ENCODE measurements at regions not wholly inside any gene's neighbourhood (a gene's known extent, or its start where the extent isn't known, plus 50 kb on each side); places are given as distances from the start of the nearest gene placed in this dataset.

DNA sequence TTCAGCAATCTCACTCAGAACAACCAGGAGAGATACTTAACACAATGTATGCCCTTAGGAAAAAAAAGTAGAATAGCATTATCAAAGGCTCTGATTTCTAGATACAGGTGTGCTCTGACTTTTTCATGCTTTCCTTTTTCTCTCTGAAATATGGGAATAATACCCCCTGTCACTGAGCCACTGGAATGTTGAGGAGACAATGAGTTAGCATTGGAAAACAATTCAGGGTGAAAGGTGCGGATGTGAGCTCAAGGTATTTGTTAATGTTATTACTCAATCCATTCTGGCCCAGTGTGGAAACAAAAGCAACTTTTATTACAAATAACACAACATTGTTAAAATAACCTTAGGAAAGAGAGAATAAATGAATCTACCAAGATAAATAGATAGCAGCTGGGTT is 228.0 kb downstream of the IKZF2 start:
- no peak overlapping the region for H3K4me2 ChIP-seq (ENCODE audit: low read length)
- peak; percentile 51 for DNase-seq
- ChIA-PET POLR2A (ENCODE audit: unreplicated experiment) (no interaction called here), CTCF (no interaction called here)
- no peaks in the 10 kb centered on the region for H4K20me1 ChIP-seq (ENCODE audit: low read length)
- no peaks in the 10 kb centered on the region for H3K79me2 ChIP-seq (ENCODE audit: low read length)
- H3K36me3 ChIP-seq (ENCODE audit: low read depth, low read length), result no peaks in the 10 kb centered on the region
- H3K9ac ChIP-seq (ENCODE audit: low read length), result no peak overlapping the region
- no TSS peak for BruUV-seq (replicated peaks)
- H3K9me3 ChIP-seq (ENCODE audit: low read length), result no peaks in the 10 kb centered on the region
- H2AFZ ChIP-seq (ENCODE audit: low read length), result no peak overlapping the region
- peak overlapping the region; percentile 21; the same call in 1 of the 2 replicates for H3K27ac ChIP-seq (ENCODE audit: low read length)
- peaks cover 18% of the 10 kb centered on the region for H3K4me1 ChIP-seq (ENCODE audit: insufficient read depth, low read length)
- intact Hi-C loops (cut with micrococcal nuclease), result no loop called here
- TF ChIP-seq EZH2 (IDR thresholded peaks at IDR 0.05; ENCODE audit: low read length, unreplicated experiment) (no peak), EZH2phosphoT487 (IDR thresholded peaks at IDR 0.05; ENCODE audit: borderline replicate concordance, low read length) (no peak)
- TF ChIP-seq, protein P1, sequence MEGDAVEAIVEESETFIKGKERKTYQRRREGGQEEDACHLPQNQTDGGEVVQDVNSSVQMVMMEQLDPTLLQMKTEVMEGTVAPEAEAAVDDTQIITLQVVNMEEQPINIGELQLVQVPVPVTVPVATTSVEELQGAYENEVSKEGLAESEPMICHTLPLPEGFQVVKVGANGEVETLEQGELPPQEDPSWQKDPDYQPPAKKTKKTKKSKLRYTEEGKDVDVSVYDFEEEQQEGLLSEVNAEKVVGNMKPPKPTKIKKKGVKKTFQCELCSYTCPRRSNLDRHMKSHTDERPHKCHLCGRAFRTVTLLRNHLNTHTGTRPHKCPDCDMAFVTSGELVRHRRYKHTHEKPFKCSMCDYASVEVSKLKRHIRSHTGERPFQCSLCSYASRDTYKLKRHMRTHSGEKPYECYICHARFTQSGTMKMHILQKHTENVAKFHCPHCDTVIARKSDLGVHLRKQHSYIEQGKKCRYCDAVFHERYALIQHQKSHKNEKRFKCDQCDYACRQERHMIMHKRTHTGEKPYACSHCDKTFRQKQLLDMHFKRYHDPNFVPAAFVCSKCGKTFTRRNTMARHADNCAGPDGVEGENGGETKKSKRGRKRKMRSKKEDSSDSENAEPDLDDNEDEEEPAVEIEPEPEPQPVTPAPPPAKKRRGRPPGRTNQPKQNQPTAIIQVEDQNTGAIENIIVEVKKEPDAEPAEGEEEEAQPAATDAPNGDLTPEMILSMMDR (conservative IDR thresholded peaks at IDR 0.05; ENCODE audit: low read depth, low read length), result no peak
- H3K9me2 ChIP-seq (replicated peaks; ENCODE audit: low read length), result no peaks in the 10 kb centered on the region
- no peaks in the 10 kb centered on the region for H3F3A ChIP-seq (ENCODE audit: low read length, unreplicated experiment)
- no peaks in the 10 kb centered on the region for H3K27me3 ChIP-seq (ENCODE audit: low read length)
- ATAC-seq, result no peak
- no peak overlapping the region for H3K4me3 ChIP-seq (ENCODE audit: low read length)

DNA sequence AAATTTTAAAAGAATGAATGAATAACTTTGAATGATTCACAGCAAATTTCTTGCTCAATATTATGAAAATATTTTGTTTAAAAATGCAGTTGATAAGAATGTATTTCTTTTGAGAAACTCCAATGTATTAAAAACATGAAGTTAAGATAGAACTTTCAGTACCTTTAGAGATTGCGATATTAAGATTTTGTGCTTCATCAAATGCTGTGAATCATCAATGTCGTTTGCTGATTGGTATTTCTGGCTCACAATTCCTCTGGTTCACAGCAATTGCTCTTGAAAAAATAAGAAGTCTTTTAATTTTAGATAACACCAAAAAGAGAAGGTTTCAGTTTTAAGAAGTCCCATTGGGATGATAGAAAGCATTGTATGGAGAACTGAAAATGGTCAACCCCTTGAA is 228.7 kb downstream of the IKZF2 start:
- Histone ChIP-seq H3K27ac (ENCODE audit: low read length) (peak overlapping the region; percentile 21; the same call in 1 of the 2 replicates), H3K4me2 (ENCODE audit: low read length) (no peak overlapping the region)

DNA sequence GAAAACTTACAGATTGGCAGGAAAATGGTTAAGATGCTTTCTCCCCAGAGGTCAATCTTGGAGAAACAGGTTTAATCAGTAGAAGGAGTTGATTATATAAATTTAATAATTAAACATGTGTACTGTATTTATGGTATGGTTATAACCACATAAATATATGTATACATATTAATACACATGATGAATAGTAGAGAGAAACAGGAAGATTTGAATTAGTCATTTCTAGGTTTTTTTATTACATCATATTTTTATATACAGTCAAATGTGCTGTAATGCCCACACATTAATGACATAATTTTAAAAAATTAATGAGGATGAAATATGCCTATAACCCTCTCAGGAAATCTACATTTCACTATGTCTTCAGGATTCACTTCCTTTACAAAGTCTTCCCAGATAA is 229.7 kb downstream of the IKZF2 start:
- no peaks in the 10 kb centered on the region for H3K27me3 ChIP-seq (ENCODE audit: low read length)
- H3K27ac ChIP-seq (ENCODE audit: low read length), result no peak overlapping the region
- H2AFZ ChIP-seq (ENCODE audit: low read length), result no peak overlapping the region
- no peaks in the 10 kb centered on the region for H4K20me1 ChIP-seq (ENCODE audit: low read length)
- no peaks in the 10 kb centered on the region for H3K9me2 ChIP-seq (replicated peaks; ENCODE audit: low read length)
- no peak overlapping the region for H3K9ac ChIP-seq (ENCODE audit: low read length)
- no peak for ATAC-seq
- H3K36me3 ChIP-seq (ENCODE audit: low read depth, low read length), result no peaks in the 10 kb centered on the region
- intact Hi-C loops (cut with micrococcal nuclease), result no loop called here
- ChIA-PET POLR2A (ENCODE audit: unreplicated experiment) (no interaction called here), CTCF (no interaction called here)
- no TSS peak for BruUV-seq (replicated peaks)
- no peaks in the 10 kb centered on the region for H3K79me2 ChIP-seq (ENCODE audit: low read length)
- H3K4me3 ChIP-seq (ENCODE audit: low read length), result no peak overlapping the region
- TF ChIP-seq, protein P1 (conservative IDR thresholded peaks at IDR 0.05; ENCODE audit: low read depth, low read length), result no peak
- TF ChIP-seq EZH2 (IDR thresholded peaks at IDR 0.05; ENCODE audit: low read length, unreplicated experiment) (no peak), EZH2phosphoT487 (IDR thresholded peaks at IDR 0.05; ENCODE audit: borderline replicate concordance, low read length) (no peak)
- no peak overlapping the region for H3K4me2 ChIP-seq (ENCODE audit: low read length)
- H3K9me3 ChIP-seq (ENCODE audit: low read length), result no peaks in the 10 kb centered on the region
- peaks cover 18% of the 10 kb centered on the region for H3K4me1 ChIP-seq (ENCODE audit: insufficient read depth, low read length)
- no peak for DNase-seq
- no peaks in the 10 kb centered on the region for H3F3A ChIP-seq (ENCODE audit: low read length, unreplicated experiment)

More for the DNA sequence above, 228.7 kb downstream of the IKZF2 start:
- Histone ChIP-seq H3K36me3 (ENCODE audit: low read depth, low read length) (no peaks in the 10 kb centered on the region), H3K27me3 (ENCODE audit: low read length) (no peaks in the 10 kb centered on the region), H2AFZ (ENCODE audit: low read length) (no peak overlapping the region), H3K9me3 (ENCODE audit: low read length) (no peaks in the 10 kb centered on the region), H3F3A (ENCODE audit: low read length, unreplicated experiment) (no peaks in the 10 kb centered on the region), H4K20me1 (ENCODE audit: low read length) (no peaks in the 10 kb centered on the region), H3K4me1 (ENCODE audit: insufficient read depth, low read length) (peaks cover 18% of the 10 kb centered on the region), H3K9me2 (replicated peaks; ENCODE audit: low read length) (no peaks in the 10 kb centered on the region), H3K4me3 (ENCODE audit: low read length) (no peak overlapping the region), H3K79me2 (ENCODE audit: low read length) (no peaks in the 10 kb centered on the region), H3K9ac (ENCODE audit: low read length) (no peak overlapping the region)
- BruUV-seq (replicated peaks), result no TSS peak
- no peak for ATAC-seq
- TF ChIP-seq EZH2 (IDR thresholded peaks at IDR 0.05; ENCODE audit: low read length, unreplicated experiment), result no peak
- TF ChIP-seq EZH2phosphoT487 (IDR thresholded peaks at IDR 0.05; ENCODE audit: borderline replicate concordance, low read length), result no peak
- TF ChIP-seq, protein P1 (conservative IDR thresholded peaks at IDR 0.05; ENCODE audit: low read depth, low read length), result no peak
- intact Hi-C loops (cut with micrococcal nuclease), result no loop called here
- ChIA-PET POLR2A (ENCODE audit: unreplicated experiment) (no interaction called here), CTCF (no interaction called here)
- DNase-seq, result no peak

Data from PC-3 (cell line).